ENCODE measurements at regions not wholly inside any gene's neighbourhood (a gene's known extent, or its start where the extent isn't known, plus 50 kb on each side); places are given as distances from the start of the nearest gene placed in this dataset.
A peak's percentile ranks its signal among the peaks of the same experiment; 100 is the strongest.

DNA sequence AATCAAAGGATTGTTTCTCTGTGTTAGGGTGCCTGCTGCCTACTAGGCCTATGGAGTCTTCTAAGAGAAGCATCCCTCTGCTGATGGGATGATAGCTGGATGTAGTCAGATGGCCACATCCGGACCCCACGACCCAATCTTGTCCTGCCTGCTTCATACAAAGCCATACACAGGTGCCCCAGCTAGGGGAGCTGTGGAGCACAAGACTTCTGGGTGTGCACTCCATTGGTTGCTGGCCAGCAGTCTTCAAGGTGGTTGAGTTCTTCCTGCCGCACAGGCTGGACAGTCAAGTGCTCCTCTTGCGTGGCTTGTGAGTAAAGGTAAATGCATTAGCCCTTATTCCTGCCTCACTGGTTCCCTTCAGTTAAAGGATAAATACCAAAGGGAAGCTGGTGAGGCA, 120.2 kb downstream of the TEX36 start:
- Histone ChIP-seq H3K9me1 (replicated peaks; ENCODE audit: control insufficient read depth, extremely low read depth, insufficient read depth, low read length) (no peaks in the 10 kb centered on the region), H2AFZ (ENCODE audit: low read depth, low read length) (no peak overlapping the region), H3K4me3 (replicated peaks in 1 of 3; ENCODE audit: insufficient read depth in 1 of 3, low read depth in 1 of 3, low read length in 3 of 3) (no peak overlapping the region), H3K4me1 (ENCODE audit: control insufficient read depth, extremely low read depth, insufficient read depth, low read length) (no peaks in the 10 kb centered on the region), H3K36me3 (ENCODE audit: control insufficient read depth in 2 of 2, extremely low read depth in 1 of 2, insufficient read depth in 2 of 2, low read length in 2 of 2) (no peaks in the 10 kb centered on the region), H3K4me2 (ENCODE audit: insufficient read depth, low read length) (no peak overlapping the region), H4K20me1 (replicated peaks; ENCODE audit: control insufficient read depth, extremely low read depth, insufficient read depth, low read length) (no peaks in the 10 kb centered on the region), H3K79me2 (ENCODE audit: control insufficient read depth, insufficient read depth, low read length) (no peaks in the 10 kb centered on the region), H3K27ac (ENCODE audit: insufficient read depth, low read depth, low read length) (no peak overlapping the region), H3K9me3 (replicated peaks; ENCODE audit: control insufficient read depth, insufficient read depth, low read length) (no peaks in the 10 kb centered on the region), H3K9ac (replicated peaks; ENCODE audit: extremely low read depth, insufficient read depth, low read length) (no peak overlapping the region), H3K27me3 (ENCODE audit: control insufficient read depth in 2 of 2, insufficient read depth in 2 of 2, low read length in 2 of 2) (peaks cover 2 to 7% of the 10 kb centered on the region in 2 experiments)
- FAIRE-seq (no peak), DNase-seq (ENCODE audit: low read depth, low spot score) (no peak)
- dilution Hi-C loops (cut with MboI; ENCODE audit: extremely low pct_ligation_motif_present, low sequenced_read_pairs): no loop called here
- TF ChIP-seq GATA2 (IDR thresholded peaks at IDR 0.05; ENCODE audit: insufficient read depth, insufficient read length, low read depth, low read length) (no peak), MYC (IDR thresholded peaks at IDR 0.05; ENCODE audit: low read depth, low read length) (no peak), EZH2 (IDR thresholded peaks at IDR 0.05; ENCODE audit: borderline replicate concordance, low read depth, low read length, severe bottlenecking) (no peak)
- TF ChIP-seq, protein P1, sequence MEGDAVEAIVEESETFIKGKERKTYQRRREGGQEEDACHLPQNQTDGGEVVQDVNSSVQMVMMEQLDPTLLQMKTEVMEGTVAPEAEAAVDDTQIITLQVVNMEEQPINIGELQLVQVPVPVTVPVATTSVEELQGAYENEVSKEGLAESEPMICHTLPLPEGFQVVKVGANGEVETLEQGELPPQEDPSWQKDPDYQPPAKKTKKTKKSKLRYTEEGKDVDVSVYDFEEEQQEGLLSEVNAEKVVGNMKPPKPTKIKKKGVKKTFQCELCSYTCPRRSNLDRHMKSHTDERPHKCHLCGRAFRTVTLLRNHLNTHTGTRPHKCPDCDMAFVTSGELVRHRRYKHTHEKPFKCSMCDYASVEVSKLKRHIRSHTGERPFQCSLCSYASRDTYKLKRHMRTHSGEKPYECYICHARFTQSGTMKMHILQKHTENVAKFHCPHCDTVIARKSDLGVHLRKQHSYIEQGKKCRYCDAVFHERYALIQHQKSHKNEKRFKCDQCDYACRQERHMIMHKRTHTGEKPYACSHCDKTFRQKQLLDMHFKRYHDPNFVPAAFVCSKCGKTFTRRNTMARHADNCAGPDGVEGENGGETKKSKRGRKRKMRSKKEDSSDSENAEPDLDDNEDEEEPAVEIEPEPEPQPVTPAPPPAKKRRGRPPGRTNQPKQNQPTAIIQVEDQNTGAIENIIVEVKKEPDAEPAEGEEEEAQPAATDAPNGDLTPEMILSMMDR (IDR thresholded peaks at IDR 0.05; ENCODE audit: extremely low read depth in 1 of 2, insufficient read depth in 1 of 2, low read depth in 1 of 2, low read length in 2 of 2): peak in 1 of 2 donors; percentile 24
- TF ChIP-seq, protein P2, sequence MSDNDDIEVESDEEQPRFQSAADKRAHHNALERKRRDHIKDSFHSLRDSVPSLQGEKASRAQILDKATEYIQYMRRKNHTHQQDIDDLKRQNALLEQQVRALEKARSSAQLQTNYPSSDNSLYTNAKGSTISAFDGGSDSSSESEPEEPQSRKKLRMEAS (IDR thresholded peaks at IDR 0.05; ENCODE audit: insufficient read depth, insufficient read length): no peak
- BruUV-seq (replicated peaks): no TSS peak
- intact Hi-C loops (cut with micrococcal nuclease): no loop called here
- CTCF ChIA-PET: no interaction called here
- POLR2A ChIA-PET: no interaction called here

DNA sequence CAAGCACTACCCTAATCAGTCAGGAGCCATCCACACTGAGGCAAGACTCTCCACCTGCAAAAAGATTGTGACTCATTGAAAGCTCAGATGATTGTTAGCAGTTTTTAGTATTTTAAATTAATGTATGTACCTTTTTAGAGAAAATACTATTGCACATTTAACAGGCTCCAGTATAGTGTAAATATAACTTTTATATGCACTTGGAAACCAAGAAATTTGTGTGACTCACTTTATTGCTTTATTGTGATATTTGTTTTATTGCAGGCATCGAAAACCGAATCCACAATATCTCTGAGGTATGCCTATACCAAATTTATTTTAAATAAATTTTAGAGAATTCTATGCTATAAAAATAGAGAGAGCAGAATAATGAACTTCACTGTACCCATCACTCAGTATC, 122.0 kb downstream of the TEX36 start:
- Histone ChIP-seq H4K20me1 (replicated peaks; ENCODE audit: control insufficient read depth, extremely low read depth, insufficient read depth, low read length) (no peaks in the 10 kb centered on the region), H3K27me3 (ENCODE audit: control insufficient read depth in 2 of 2, insufficient read depth in 2 of 2, low read length in 2 of 2) (peaks cover 3 to 8% of the 10 kb centered on the region in 2 experiments), H3K36me3 (ENCODE audit: control insufficient read depth in 2 of 2, extremely low read depth in 1 of 2, insufficient read depth in 2 of 2, low read length in 2 of 2) (no peaks in the 10 kb centered on the region), H3K79me2 (ENCODE audit: control insufficient read depth, insufficient read depth, low read length) (no peaks in the 10 kb centered on the region), H3K9me1 (replicated peaks; ENCODE audit: control insufficient read depth, extremely low read depth, insufficient read depth, low read length) (no peaks in the 10 kb centered on the region), H3K27ac (ENCODE audit: insufficient read depth, low read depth, low read length) (no peak overlapping the region), H3K9ac (replicated peaks; ENCODE audit: extremely low read depth, insufficient read depth, low read length) (no peak overlapping the region), H3K9me3 (replicated peaks; ENCODE audit: control insufficient read depth, insufficient read depth, low read length) (no peaks in the 10 kb centered on the region), H3K4me2 (ENCODE audit: insufficient read depth, low read length) (no peak overlapping the region), H3K4me1 (ENCODE audit: control insufficient read depth, extremely low read depth, insufficient read depth, low read length) (no peaks in the 10 kb centered on the region), H3K4me3 (replicated peaks in 1 of 3; ENCODE audit: insufficient read depth in 1 of 3, low read depth in 1 of 3, low read length in 3 of 3) (no peak overlapping the region), H2AFZ (ENCODE audit: low read depth, low read length) (no peak overlapping the region)
- intact Hi-C loops (cut with micrococcal nuclease) (no loop called here), dilution Hi-C loops (cut with MboI; ENCODE audit: extremely low pct_ligation_motif_present, low sequenced_read_pairs) (no loop called here)
- FAIRE-seq (no peak), DNase-seq (ENCODE audit: low read depth, low spot score) (no peak)
- CTCF ChIA-PET: interaction anchor here (1.4 kb wide), 1 partner anchor 34 kb away, joined by 3 read pairs; no protein-coding TSS in a partner anchor
- no peak for TF ChIP-seq EZH2 (IDR thresholded peaks at IDR 0.05; ENCODE audit: borderline replicate concordance, low read depth, low read length, severe bottlenecking)
- no peak for TF ChIP-seq JUN (IDR thresholded peaks at IDR 0.05; ENCODE audit: borderline replicate concordance, insufficient read depth, insufficient read length, low read depth)
- TF ChIP-seq, protein P2 (IDR thresholded peaks at IDR 0.05; ENCODE audit: insufficient read depth, insufficient read length): no peak
- TF ChIP-seq, protein P1 (IDR thresholded peaks at IDR 0.05; ENCODE audit: extremely low read depth in 1 of 2, insufficient read depth in 1 of 2, low read depth in 1 of 2, low read length in 2 of 2): no peak
- no peak for TF ChIP-seq MYC (IDR thresholded peaks at IDR 0.05; ENCODE audit: low read depth, low read length)
- no peak for TF ChIP-seq FOS (IDR thresholded peaks at IDR 0.05; ENCODE audit: borderline replicate concordance, insufficient read depth, low read length)
- TF ChIP-seq POLR2AphosphoS5 (IDR thresholded peaks at IDR 0.05; ENCODE audit: insufficient read depth, low read depth, low read length): no peak
- TF ChIP-seq GATA2 (IDR thresholded peaks at IDR 0.05; ENCODE audit: insufficient read depth, insufficient read length, low read depth, low read length): no peak
- no peak for TF ChIP-seq POLR2A (IDR thresholded peaks at IDR 0.05; ENCODE audit: low read depth, low read length)
- BruUV-seq (replicated peaks): no TSS peak
- POLR2A ChIA-PET: no interaction called here
